Endothelial cell of umbilical vein (primary cell): ENCODE measurements at regions not wholly inside any gene's neighbourhood (a gene's known extent, or its start where the extent isn't known, plus 50 kb on each side); places are given as distances from the start of the nearest gene placed in this dataset.
A peak's percentile ranks its signal among the peaks of the same experiment; 100 is the strongest.

Source experiments
- BruUV-seq: library from RNA; stranded (reverse); fragments of 400-500 nt; replicated peaks from 2 replicates; lab custom pipeline; 2021; lab: Mats Ljungman, UMichigan
- CTCF ChIA-PET: fragments of 300-600, 350-600 bp; sonication (Branson Sonifier 250); formaldehyde crosslinking; loops from one replicate; lab custom pipeline; 2021; ENCODE audit warnings: antibody characterized with exemption, inconsistent platforms; lab: Charles Lee
- POLR2A ChIA-PET: fragments of 300-600, 350-600 bp; sonication (Branson Sonifier 250); formaldehyde crosslinking; loops from one replicate; lab custom pipeline; 2021; ENCODE audit warnings: antibody characterized with exemption, inconsistent platforms; lab: Charles Lee
- DNase-seq: peaks from one replicate; pipeline ENCODE4 v3.0.0-alpha.2; 2011; ENCODE audit warnings: low read depth, low spot score
- FAIRE-seq: peaks from 2 replicates; lab custom pipeline; 2011; peaks lifted over from hg19 to GRCh38; lab: Jason Lieb, UNC
- H2AFZ ChIP-seq: 2 replicates; pipeline ENCODE4 v1.6.0; 2012; ENCODE audit warnings: low read depth, low read length, control low read depth, inconsistent platforms
- H3K27ac ChIP-seq: 2 replicates; pipeline ENCODE4 v1.5.1; 2011; ENCODE audit warnings: low read depth, mild to moderate bottlenecking, control low read depth, low read length, moderate library complexity; ENCODE audit not compliant: insufficient read depth
- H3K27me3 ChIP-seq, 2 experiments: 2 replicates each; pipeline versions ENCODE4 v1.6.0 to v1.6.1; 2011; ENCODE audit warnings: low read length in 2 of 2, mixed read lengths in 1 of 2; ENCODE audit not compliant: control insufficient read depth in 2 of 2, insufficient read depth in 2 of 2
- H3K36me3 ChIP-seq, 2 experiments: 2 replicates in 1 of 2; 3 replicates in 1 of 2; pipeline ENCODE4 v1.5.1; 2011; ENCODE audit warnings: low read length in 2 of 2, mild to moderate bottlenecking in 1 of 2, moderate library complexity in 1 of 2; ENCODE audit not compliant: control insufficient read depth in 2 of 2, insufficient read depth in 2 of 2; ENCODE audit errors: extremely low read depth in 1 of 2
- H3K4me1 ChIP-seq: 3 replicates; pipeline ENCODE4 v1.5.1; 2011; ENCODE audit warnings: mild to moderate bottlenecking, low read length; ENCODE audit not compliant: control insufficient read depth, insufficient read depth; ENCODE audit errors: extremely low read depth
- H3K4me2 ChIP-seq: 2 replicates; pipeline ENCODE4 v1.6.1; 2011; ENCODE audit warnings: low read length, control low read depth, mixed read lengths; ENCODE audit not compliant: insufficient read depth
- H3K4me3 ChIP-seq, 3 experiments: fragments of 200-600 bp in 1 of 3; sonication (generic), shearing (Covaris generic) in 1 of 3; replicated peaks in 1 of 3; 2 replicates each; pipeline ENCODE4 v1.5.1; 2011 to 2016; ENCODE audit warnings: control low read depth in 3 of 3, low read length in 3 of 3, mild to moderate bottlenecking in 2 of 3, inconsistent platforms in 1 of 3, low read depth in 1 of 3, moderate library complexity in 1 of 3; ENCODE audit not compliant: insufficient read depth in 1 of 3
- H3K79me2 ChIP-seq: 2 replicates; pipeline ENCODE4 v1.6.0; 2012; ENCODE audit warnings: low read length, inconsistent platforms; ENCODE audit not compliant: control insufficient read depth, insufficient read depth
- H3K9ac ChIP-seq: replicated peaks from 2 replicates; pipeline ENCODE3; 2011; ENCODE audit warnings: low read length, control low read depth; ENCODE audit not compliant: insufficient read depth; ENCODE audit errors: extremely low read depth
- H3K9me1 ChIP-seq: replicated peaks from 3 replicates; pipeline ENCODE4 v1.6.0; 2011; ENCODE audit warnings: mild to moderate bottlenecking, low read length; ENCODE audit not compliant: control insufficient read depth, insufficient read depth; ENCODE audit errors: extremely low read depth
- H3K9me3 ChIP-seq: replicated peaks from 2 replicates; pipeline ENCODE4 v1.5.1; 2012; ENCODE audit warnings: low read length, inconsistent platforms; ENCODE audit not compliant: control insufficient read depth, insufficient read depth
- H4K20me1 ChIP-seq: replicated peaks from 2 replicates; pipeline ENCODE3; 2011; ENCODE audit warnings: mild to moderate bottlenecking, low read length; ENCODE audit not compliant: control insufficient read depth, insufficient read depth; ENCODE audit errors: extremely low read depth
- CTCF ChIP-seq, 2 donors: IDR thresholded peaks; 1 replicate in 1 of 2; 2 replicates in 1 of 2; pipeline ENCODE4 v1.5.1; 2011; ENCODE audit warnings: low read length in 2 of 2, mild to moderate bottlenecking in 2 of 2, moderate library complexity in 2 of 2, control low read depth in 1 of 2, inconsistent platforms in 1 of 2, low read depth in 1 of 2; ENCODE audit not compliant: insufficient read depth in 1 of 2; ENCODE audit errors: extremely low read depth in 1 of 2
- EZH2 ChIP-seq: IDR thresholded peaks from 2 replicates; pipeline ENCODE4 v1.6.1; 2012; ENCODE audit warnings: borderline replicate concordance, low read depth, mild to moderate bottlenecking, moderate library complexity, low read length, inconsistent platforms; ENCODE audit not compliant: severe bottlenecking
- FOS ChIP-seq: IDR thresholded peaks from 2 replicates; pipeline ENCODE4 v1.6.1; 2011; ENCODE audit warnings: mild to moderate bottlenecking, low read length, moderate library complexity, borderline replicate concordance; ENCODE audit not compliant: insufficient read depth
- GATA2 ChIP-seq: IDR thresholded peaks from 2 replicates; pipeline ENCODE4 v1.7.0; 2011; ENCODE audit warnings: low read depth, mild to moderate bottlenecking, moderate library complexity, mixed read lengths, low read length; ENCODE audit not compliant: insufficient read length, insufficient read depth
- JUN ChIP-seq: IDR thresholded peaks from 2 replicates; pipeline ENCODE4 v1.6.1; 2011; ENCODE audit warnings: borderline replicate concordance, low read depth; ENCODE audit not compliant: insufficient read length, insufficient read depth
- MAX ChIP-seq: IDR thresholded peaks from 2 replicates; pipeline ENCODE4 v1.6.1; 2011; ENCODE audit not compliant: insufficient read depth, insufficient read length
- MYC ChIP-seq: IDR thresholded peaks from one replicate; pipeline ENCODE4 v1.6.1; 2011; ENCODE audit warnings: mild to moderate bottlenecking, low read depth, low read length
- POLR2A ChIP-seq: IDR thresholded peaks from 2 replicates; pipeline ENCODE4 v1.6.1; 2012; ENCODE audit warnings: low read depth, mild to moderate bottlenecking, control low read depth, low read length
- POLR2AphosphoS5 ChIP-seq: IDR thresholded peaks from 2 replicates; pipeline ENCODE4 v1.6.1; 2012; ENCODE audit warnings: low read depth, mild to moderate bottlenecking, control low read depth, low read length, moderate library complexity; ENCODE audit not compliant: insufficient read depth
- dilution Hi-C: fragments of 300-500 bp; cut with MboI; formaldehyde crosslinking; loops from one replicate; pipeline ENCODE4 v1.15.0; 2019; ENCODE audit warnings: low sequenced_read_pairs; ENCODE audit not compliant: extremely low pct_ligation_motif_present
- intact Hi-C: fragments of 100-400 bp; cut with micrococcal nuclease; formaldehyde crosslinking; loops from one replicate; pipeline ENCODE4 v1.10.0; 2022

GRCh38 chr13:72295153-72295552 is 428.1 kb upstream of the DACH1 start:
- H3K4me1 ChIP-seq, result peaks cover 7% of the 10 kb centered on the region
- H3K9me3 ChIP-seq, result no peaks in the 10 kb centered on the region
- intact Hi-C loops (no loop called here), dilution Hi-C loops (no loop called here)
- peak overlapping the region; percentile 36 for H3K27ac ChIP-seq
- POLR2A ChIA-PET, result interaction anchor here (0.7 kb wide), 1 partner anchor 388 kb away, joined by 3 read pairs; no protein-coding TSS in a partner anchor
- no peak overlapping the region for H3K9ac ChIP-seq
- H3K79me2 ChIP-seq, result no peaks in the 10 kb centered on the region
- peak overlapping the region; percentile 50 for H3K4me2 ChIP-seq
- H3K4me3 ChIP-seq, result no peak overlapping the region
- DNase-seq (peak; percentile 84), FAIRE-seq (no peak)
- CTCF ChIA-PET, result interaction anchor here (0.7 to 0.8 kb wide), 2 partner anchors 9 to 765 kb away, joined by 3 read pairs; no protein-coding TSS in a partner anchor
- no peaks in the 10 kb centered on the region for H3K9me1 ChIP-seq
- no TSS peak for BruUV-seq
- H3K27me3 ChIP-seq, result no peaks in the 10 kb centered on the region
- H3K36me3 ChIP-seq, result no peaks in the 10 kb centered on the region
- peak overlapping the region; percentile 56 for H2AFZ ChIP-seq
- TF ChIP-seq GATA2 (peak; percentile 50), POLR2A (no peak), CTCF (IDR thresholded peaks at IDR 0.05; ENCODE audit: extremely low read depth in 1 of 2, insufficient read depth in 1 of 2, low read depth in 1 of 2, low read length in 2 of 2) (no peak), EZH2 (no peak)
- H4K20me1 ChIP-seq, result no peaks in the 10 kb centered on the region

GRCh38 chr13:72293206-72293605 is 426.2 kb upstream of the DACH1 start:
- POLR2A ChIA-PET, result no interaction called here
- intact Hi-C loops, result no loop called here
- CTCF ChIA-PET, result no interaction called here
- no peak overlapping the region for H3K27ac ChIP-seq
- H3K79me2 ChIP-seq, result no peaks in the 10 kb centered on the region
- no TSS peak for BruUV-seq
- no peak for FAIRE-seq
- H3K9me3 ChIP-seq, result no peaks in the 10 kb centered on the region
- H3K9me1 ChIP-seq, result no peaks in the 10 kb centered on the region
- no peaks in the 10 kb centered on the region for H3K27me3 ChIP-seq
- H3K36me3 ChIP-seq, result no peaks in the 10 kb centered on the region
- no peak overlapping the region for H3K4me3 ChIP-seq
- peak; percentile 9 for DNase-seq
- no peak for TF ChIP-seq GATA2
- TF ChIP-seq MAX, result no peak
- no peak for TF ChIP-seq EZH2
- TF ChIP-seq POLR2AphosphoS5, result no peak
- no peak for TF ChIP-seq MYC
- TF ChIP-seq CTCF (IDR thresholded peaks at IDR 0.05; ENCODE audit: extremely low read depth in 1 of 2, insufficient read depth in 1 of 2, low read depth in 1 of 2, low read length in 2 of 2), result no peak
- no peak for TF ChIP-seq POLR2A
- no peak for TF ChIP-seq FOS
- no peak for TF ChIP-seq JUN
- dilution Hi-C loops, result no loop called here
- H3K4me1 ChIP-seq, result peaks cover 7% of the 10 kb centered on the region
- H2AFZ ChIP-seq, result no peak overlapping the region
- no peak overlapping the region for H3K4me2 ChIP-seq
- no peaks in the 10 kb centered on the region for H4K20me1 ChIP-seq
- no peak overlapping the region for H3K9ac ChIP-seq
